ENCODE measurements at regions not wholly inside any gene's neighbourhood (a gene's known extent, or its start where the extent isn't known, plus 50 kb on each side); places are given as distances from the start of the nearest gene placed in this dataset.

DNA sequence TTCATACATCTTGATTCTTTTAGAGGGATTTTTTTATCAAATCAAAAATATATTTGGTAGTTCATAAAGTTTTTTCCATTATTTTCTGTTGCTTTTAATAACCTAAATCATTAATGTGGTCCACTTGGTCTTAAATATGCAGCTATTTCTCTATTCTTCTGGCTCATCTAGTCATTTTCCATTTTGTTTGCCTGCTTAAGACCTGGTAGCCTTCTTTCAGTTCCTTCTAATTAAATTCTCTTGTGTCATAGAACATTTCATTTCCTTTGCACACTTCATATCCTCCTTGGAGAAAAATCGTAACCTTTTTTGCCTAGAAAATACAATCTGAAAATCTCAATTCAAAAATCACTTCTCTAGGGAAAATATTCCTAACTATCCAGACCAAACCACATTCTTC lies 387.0 kb downstream of the LRFN5 start:
- DNase-seq (ENCODE audit: low spot score) = no peak

- peak; percentile 22 for DNase-seq (ENCODE audit: low spot score)
These were observed 380.0 kb downstream of the LRFN5 start for GRCh38 chr14:41986700-41987099.

DNA sequence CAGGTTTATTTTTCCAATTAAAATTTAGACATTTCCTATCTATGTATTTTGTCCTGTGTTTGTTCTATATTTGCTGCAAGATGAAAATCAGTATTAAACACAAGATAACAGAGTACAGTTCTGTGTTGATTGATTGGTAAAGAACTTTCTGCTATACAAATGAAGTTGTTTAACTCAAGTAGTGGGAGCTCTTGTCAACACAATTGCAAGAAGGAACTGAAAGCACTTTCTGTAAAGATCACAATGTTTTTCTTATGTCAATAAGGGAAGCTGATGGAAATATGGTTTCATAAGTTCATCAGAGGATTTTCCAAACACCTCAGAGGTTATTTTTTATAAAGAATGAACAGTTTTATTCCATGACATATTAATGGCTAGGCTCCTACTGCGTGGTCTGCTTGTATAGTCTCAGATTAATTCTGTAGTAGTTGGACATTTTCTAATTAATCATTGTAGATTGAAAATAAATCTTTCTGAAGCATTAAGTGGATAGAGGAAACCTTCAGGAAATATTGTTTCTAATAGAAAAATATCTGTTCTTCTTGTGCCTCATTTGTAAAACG lies 379.5 kb downstream of the LRFN5 start:
- no peak for DNase-seq (ENCODE audit: low spot score)

GRCh38 chr14:41973178-41973577 lies 366.5 kb downstream of the LRFN5 start:
- DNase-seq (ENCODE audit: low spot score) = no peak

GRCh38 chr14:41972531-41972930 lies 365.9 kb downstream of the LRFN5 start:
- no peak for DNase-seq (ENCODE audit: low spot score)

GRCh38 chr14:41960281-41960680 lies 353.6 kb downstream of the LRFN5 start:
- no peak for DNase-seq (ENCODE audit: low spot score)

- no peak for DNase-seq (ENCODE audit: low spot score)
These were observed 350.8 kb downstream of the LRFN5 start for GRCh38 chr14:41957459-41957858.
